GM21717 (cell line): ENCODE measurements at regions not wholly inside any gene's neighbourhood (a gene's known extent, or its start where the extent isn't known, plus 50 kb on each side); places are given as distances from the start of the nearest gene placed in this dataset.
A peak's percentile ranks its signal among the peaks of the same experiment; 100 is the strongest.
"Not testable (repeated sequence)": the region's sequence is repeated elsewhere in the genome, so short reads cannot be mapped to it uniquely, and the experiment has no call there.

Experiments
- ATAC-seq: cut with Tn5 transposase; IDR thresholded peaks from one replicate; pipeline ENCODE4 v1.9.1; 2021; ENCODE audit warnings: mild to moderate bottlenecking, moderate library complexity; ENCODE audit not compliant: unreplicated experiment

DNA sequence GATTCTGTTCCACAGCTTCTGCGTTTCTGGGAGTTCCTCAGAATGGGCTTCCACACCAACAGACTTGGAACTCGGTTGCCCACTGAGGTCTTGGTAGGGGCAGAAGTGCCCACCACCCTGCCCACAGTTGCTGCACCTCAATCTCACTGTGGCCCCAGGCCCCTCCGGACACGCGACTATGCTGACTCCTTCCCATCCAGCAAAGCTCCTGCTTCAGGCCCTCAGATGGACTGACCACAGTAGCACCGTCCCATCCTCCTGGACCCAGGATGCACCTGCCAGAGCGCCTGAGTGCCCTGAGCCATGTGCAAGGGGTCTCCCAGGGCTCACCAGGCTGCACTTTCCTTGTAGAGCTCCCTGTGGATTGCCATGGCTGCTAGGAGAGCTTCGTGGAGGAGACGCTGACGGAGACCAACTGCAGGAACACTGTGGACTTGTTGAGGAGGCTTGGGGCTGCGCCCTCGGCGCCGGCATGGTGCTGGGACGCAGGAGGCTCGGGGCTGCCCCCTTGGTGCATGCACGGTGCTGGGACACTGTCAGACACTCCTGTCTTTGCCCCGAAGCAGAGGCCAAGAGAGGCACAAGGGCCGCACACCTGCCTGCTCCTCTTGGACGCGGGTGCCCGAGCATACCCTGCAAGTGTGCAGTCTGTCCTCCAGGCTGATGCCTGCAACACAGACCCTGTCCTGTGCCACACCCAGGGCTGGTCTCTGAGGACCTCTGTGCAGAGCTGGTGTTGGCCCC lies 201.3 kb downstream of the LIPI start:
- ATAC-seq = not testable (repeated sequence)

DNA sequence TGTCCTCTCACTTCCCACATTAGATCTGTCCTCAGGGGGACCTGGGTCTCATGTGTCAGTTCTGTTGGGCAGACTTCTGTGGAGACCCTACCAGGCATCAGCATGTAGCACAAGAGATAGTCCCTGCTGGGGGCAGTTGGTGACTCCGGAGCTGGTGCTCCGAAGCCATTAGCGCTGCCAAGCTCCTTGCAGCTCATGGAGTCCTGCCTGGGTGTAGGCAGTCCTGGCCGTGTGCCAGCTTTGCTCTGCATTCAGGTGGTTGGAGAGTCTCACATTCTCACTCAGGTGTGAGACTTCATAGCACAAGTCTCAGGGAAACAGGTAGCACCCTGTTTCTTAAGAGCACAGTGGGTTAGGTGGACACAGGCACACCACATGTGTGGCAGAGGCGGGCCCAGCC lies 202.3 kb downstream of the LIPI start:
- not testable (repeated sequence) for ATAC-seq

DNA sequence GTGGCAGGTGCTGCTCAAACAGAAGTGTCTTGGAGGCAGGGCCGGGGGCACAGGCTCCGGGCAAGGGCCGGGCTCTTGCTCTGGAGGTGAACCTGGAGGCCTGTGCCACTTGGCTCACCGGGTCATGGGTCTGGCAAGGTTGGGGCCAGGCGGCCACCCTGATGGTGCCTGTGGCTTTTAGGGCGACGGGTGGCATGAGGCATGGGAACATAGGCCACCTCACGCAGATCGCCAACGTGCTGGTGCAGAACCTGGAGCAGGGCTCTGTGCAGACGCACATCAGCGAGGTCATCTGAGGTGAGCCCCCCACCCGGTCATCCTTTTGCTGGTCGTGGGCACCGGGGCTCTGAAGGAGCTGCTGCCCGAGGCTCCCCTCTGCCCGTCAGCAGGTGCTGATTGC lies 202.7 kb downstream of the LIPI start:
- ATAC-seq = not testable (repeated sequence)

DNA sequence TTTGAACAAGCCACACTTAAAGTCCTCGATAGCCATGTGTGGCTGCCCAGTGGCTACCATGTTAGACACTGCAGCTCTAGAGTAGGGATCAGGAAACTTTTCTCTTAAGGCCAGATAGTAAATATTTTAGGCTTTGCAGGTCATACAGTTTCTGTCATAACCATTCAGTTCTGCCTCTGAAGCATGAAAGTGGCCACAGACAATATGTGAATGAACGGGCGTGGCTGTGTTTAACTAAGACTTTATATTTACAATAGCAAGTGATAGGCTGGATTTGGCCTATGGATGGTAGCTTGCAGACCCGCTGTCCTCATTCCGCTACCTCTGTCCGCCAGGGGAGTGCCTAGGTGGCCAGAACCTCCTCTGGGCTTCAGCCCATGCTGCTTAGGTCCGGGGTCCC lies 204.6 kb downstream of the LIPI start:
- not testable (repeated sequence) for ATAC-seq

DNA sequence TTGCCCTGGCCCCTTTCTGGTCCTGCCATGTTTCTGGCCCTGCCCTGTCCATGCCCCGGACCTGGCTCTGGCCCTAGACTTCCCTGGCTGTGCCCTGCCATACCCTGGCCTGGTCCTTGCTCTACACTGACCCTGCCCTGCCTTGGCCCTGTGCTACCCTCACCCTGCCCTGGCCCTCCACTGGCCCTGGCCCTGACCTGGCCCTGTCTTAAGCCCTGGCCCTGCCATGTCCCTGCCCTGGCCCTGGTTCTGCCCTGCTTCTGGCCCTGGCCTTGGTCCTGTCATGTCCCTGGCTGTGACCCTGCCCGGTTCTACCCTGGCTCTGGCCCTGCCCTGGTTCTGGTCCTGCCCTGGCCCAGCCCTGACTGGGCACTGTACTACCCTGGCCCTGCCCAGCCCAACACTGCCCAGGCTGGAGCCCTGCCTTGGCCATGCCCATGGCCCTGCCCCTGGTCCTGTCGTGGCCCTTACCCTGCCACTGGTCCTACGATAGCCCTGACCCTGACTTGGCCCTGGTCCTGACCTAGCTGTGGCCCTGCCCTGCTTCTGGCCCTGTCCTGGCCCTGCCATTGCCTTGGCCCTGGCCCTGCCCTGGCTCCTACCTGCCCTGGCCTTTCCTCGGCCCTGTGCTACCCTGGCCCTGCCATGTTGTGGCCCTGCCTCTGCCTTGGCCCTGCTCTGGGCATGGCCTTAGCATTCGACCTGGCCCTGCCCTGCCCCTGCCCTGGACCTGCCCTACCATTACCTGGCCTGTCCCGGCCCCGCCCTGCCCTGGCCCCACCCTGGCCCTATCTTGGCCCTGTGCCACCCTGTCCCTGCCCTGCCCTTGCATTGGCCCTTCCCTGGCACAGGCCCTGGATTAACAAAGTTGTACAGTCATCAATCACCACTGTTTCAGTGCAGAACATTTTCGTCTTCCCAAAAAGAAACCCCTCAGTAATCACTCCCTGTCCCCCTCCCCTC lies 223.5 kb downstream of the LIPI start:
- ATAC-seq = not testable (repeated sequence)

DNA sequence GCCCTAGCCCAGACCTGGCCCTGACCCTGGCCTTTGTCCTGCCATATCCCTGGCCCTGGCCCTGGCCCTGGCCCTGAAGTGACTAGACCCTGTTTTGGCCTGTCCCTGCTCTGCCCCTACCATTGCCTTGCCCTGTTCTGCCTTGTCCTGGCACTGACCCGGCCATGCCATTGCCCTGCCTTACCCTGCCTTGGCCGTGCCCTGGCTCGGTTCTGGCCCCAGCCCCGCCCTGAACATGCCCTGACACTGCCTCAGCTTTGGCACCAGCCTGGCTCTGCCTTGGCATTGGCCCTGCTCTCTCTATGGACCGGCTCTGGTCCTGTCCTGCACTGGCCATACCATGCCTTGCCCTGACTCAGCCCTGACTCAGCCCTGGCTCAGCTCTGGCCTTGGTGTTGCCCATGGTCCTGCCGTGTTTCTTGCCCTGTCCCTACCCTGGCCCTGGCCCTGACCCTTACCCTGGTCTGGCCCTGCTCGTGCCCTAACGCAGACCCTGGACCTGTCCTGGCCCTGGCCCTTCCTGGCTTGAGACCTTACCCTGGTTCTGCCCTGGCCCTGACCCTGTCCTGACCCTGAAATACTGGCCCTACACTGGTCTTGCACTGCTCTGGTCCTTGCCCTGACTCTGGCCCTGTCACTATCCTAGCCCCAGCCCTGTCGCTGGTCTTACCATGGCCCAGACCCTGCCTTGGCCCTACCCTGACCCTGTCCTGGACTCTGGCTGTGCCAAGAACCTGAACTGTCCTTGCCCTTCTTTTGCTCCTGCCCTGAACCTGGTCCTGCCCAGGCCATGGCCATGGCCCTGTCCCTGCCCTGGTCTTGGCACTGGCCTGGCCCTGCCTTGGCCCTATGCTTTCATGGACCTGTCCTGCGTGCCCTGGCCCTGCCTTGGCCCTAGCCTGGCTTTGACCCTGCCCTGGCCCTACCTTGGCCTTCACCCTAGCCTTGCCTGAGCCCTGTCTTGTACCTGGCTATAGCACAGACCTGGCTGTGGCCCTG lies 224.6 kb downstream of the LIPI start:
- ATAC-seq = not testable (repeated sequence)

DNA sequence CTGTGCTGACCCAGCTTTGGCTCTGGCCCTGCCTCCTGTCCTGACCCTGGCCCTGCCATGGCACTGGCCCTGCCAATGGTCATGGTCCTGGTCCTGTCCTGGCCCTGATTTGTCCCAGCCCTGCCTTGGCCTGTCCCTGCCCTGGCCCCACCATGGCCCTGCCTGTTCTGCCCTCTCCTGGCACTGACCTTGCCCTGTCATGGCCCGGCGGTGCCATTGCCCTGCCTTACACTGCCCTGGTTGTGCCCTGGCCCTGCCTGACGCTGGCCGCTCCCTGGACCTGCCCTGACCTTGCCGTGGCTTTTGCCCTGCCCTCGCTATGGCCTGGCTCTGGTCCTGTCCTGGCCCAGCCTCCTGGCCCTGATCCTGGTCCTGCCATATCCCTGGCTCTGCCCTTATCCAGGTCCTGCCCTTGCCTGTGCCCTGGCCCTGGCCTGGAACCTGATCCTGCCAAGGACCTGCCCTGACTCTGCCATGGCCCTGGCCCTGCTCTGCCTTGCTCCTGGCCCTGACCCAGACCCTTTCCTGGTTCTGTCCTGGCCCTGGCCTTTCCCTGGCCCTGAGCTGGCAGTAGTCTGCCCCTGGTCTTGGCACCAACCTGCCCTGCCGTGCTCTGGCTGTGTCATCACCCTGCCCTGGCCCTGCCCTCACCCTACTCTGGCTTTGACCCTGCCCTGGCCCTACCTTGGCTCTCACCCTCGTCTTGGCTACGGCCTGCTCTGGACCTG lies 225.5 kb downstream of the LIPI start:
- not testable (repeated sequence) for ATAC-seq

DNA sequence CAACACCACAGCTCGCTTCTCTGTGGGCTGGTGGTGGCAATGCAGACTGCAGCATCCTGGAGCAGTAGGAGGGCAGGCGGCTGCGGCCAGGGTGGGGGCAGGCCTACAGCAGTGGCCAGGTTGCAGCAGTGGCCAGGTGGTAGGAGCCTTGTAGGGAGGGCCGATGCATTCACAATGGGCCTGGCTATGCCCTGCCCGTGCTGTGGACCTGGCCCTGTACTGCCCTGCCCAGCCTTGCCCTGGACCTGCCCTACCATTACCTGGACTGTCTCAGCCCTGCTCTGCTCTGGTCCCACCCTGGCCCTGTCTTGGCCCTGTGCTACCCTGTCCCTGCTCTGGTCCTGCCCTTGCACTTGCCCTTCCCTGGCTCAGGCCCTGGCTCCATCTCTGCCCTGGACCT lies 226.0 kb downstream of the LIPI start:
- ATAC-seq = not testable (repeated sequence)

DNA sequence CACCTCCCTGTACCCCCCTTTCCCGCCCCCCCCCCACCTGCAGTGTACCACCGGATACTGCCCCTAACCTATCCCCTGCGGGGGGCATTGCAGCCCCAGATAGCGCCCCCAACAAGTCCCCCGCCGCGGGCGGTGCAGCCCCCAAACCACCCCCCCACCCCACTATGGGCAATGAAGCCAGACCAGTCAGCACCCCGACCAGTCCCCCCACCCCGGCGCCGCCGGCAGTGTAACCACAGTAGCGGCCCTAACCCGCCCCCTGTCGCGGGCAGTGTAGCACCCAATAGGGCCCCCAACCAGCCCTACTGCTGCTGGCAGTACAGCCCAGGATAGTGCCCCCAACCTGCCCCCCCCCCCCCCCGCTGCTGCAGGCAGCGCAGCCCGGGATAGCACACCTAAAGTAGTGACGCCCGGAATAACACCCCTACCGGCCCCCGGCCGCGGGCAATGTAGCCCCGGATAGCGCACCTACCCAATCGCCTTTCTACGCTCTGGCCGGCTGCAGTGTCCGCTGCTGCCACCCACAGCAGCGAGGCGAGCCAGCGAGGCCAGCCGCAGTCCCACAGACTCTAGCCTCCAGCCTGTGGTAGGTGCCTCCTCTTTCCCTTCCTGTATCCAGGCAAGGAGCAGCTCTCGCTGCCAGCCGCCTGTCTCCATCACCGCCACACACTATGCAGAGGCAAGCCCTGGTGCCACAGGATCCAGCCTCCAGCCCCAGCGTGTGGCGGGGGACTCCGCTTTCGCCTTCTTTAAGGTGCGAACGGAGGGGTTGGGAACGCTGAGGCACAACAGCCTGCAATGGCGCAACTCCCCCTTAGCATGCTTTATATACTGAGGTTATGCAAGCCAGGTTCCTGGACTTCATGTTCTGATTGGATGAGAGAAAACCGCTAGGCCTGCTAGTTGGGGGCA lies 229.3 kb downstream of the LIPI start:
- not testable (repeated sequence) for ATAC-seq

DNA sequence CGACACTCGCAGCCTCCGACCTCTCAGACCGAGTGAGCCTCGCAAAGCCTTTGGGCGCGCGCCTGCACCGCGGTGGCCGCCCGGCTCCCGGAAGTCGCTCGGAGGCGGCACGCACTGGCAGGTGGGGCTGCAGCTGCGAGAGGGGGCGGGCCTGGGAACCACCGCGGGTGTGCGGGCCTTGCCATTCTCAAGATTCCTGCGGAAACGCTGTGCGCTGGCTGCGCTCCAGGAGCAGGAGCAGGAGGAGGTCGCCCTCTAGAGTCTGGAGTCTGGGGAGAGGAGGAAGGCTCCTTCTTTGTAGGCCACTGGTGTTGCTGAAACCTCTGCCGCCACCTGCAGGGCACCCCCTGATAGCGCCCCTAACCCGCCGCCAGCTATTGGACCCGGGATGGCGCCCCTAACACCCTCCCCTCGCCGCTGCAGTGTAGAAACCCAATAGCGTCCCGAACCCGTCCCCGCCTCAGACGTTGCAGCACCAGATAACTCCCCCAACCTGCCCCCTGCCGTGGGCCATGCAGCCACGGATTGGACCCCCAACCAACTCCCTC lies 230.6 kb downstream of the LIPI start:
- peak; percentile 93 for ATAC-seq

DNA sequence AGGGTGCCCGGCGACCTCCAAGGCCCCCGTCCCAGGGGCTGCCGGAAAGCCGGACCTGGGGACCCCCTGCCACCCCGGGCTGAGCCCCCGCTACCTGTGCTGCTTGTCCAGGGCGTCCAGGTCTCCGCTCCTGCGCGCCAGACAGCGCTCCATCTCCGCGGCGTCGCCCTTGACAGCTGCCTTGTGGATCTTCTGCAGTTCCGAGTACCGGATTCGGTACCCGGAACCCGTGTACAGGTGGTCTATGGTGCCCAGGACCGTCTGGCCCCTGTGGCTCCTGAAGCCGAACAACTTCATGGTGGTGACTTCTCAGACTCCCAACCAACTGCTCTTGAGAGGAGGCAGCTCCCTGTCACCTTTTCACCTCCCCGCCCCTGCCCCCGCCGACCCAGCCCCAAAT lies 231.1 kb downstream of the LIPI start:
- ATAC-seq = peak; percentile 9

DNA sequence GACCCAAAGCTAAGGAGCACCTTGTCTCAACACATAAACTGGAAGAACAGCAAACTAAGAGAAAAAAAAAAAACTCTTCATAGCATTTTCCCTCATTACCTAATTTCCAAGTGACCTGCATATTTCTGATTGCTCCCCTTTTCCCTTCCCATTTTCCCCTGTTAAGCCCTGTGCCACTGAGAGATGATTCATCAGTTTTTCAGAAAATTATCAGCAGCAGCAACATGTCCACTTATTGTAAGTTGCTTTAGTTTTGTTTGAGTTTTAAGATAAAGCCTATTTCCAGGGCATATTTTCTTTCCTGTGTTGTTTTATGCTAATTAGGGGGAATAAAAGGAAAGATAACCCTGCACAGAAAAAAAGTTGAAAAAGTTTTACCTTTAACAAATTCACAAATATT lies 236.2 kb downstream of the LIPI start:
- ATAC-seq = not testable (repeated sequence)

DNA sequence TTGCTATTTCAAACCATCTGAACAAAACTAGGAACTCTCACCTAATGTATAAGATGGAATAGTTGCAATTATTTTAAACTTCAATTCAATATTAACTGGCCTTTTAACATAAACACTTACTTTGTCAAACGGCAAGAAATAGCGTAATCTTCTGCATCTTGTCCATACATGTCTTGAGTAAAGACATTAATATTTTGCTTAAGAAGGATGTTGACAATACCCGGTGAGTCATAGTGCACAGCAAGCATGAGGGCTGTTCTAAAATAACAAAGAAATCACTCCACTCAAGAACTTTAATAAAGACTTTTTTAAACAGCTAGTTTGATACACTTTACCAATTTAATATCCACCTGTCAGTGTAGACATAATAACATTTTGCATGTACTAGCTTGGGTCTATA lies 240.9 kb downstream of the LIPI start:
- not testable (repeated sequence) for ATAC-seq

DNA sequence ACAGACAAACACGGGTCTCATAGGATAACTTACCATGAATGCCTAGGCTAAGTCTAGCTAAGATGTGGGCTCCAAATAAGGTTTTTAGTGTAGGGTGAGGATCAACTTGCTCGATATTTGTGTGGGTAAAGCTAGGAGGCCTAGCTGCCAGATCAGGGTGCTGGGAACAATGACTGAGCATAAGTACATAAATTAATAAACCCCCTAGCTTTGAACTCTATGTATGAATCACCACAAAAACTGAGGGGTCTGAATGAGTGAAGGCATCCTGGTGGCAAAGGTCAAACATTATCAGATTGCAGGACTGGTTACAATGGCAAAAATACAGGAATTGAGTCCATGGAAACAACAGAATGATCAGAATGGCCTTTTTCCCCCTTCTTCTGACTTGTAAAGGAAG lies 241.8 kb downstream of the LIPI start:
- not testable (repeated sequence) for ATAC-seq

DNA sequence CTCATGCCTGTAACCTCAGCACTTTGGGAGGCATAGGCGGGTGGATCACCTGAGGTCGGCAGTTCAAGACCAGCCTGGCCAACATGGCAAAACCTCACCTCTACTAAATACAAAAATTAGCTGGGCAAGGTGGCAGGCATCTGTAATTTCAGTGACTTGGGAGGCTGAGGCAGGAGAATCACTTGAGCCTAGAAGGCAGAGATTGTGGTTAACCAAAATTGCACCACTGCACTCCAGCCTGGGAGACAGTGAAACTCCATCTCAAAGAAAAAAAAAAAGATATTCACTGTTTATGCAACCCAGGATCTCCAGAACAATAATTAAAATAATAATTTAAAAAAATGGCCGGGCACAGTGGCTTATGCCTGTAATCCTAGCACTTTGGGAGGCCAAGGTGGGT lies 247.5 kb downstream of the LIPI start:
- ATAC-seq = not testable (repeated sequence)

DNA sequence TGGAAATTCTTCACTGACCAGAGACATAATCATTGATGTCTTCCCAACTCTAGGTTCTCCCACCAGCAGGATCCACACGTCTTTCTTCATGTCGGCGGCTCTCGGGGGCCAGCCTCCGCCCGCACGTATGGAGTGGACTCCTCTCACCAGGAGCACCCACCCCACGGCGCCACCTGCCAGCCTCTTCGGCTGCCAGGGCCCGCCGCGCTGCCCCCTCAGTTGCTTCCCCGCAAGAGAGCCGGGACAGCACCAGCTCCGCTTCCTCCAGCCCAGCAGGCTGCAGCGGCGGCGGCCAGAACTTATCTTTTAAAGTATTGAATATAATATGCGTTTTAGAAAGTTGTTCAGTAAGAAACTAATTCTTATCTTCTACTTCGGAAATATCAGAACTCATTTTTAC lies 273.5 kb downstream of the LIPI start:
- ATAC-seq = no peak

DNA sequence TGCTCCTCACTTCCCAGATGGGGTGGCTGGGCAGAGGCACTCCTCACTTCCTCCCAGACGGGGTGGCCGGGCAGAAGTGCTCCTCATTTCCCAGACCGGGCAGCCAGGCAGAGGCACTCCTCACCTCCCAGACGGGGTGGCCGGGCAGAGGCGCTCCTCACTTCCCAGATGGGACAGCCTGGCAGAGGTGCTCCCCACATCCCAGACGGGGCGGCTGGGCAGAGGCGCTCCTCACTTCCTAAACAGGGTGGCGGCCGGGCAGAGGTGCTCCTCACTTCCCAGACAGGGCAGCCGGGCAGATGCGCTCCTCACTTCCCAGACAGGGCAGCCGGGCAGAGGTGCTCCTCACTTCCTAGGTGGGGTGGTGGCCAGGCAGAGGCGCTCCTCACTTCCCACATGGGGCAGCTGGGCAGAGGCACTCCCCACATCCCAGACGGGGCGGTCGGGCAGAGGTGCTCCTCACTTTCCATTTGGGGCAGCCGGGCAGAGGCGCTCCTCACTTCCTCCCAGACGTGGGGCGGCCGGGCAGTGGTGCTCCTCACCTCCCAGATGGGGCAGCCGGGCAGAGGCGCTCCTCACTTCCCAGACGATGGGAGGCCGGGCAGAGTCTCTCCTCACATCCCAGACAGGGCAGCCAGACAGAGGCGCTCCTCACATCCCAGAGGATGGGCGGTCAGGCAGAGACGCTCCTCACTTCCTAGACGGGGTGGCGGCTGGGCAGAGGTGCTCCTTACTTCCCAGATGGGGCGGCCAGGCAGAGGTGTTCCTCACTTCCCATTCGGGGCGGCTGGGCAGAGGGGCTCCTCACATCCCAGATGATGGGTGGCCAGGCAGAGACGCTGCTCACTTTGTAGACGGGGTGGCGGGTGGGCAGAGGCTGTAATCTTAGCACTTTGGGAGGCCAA lies 274.5 kb downstream of the LIPI start:
- ATAC-seq = not testable (repeated sequence)
